GM12865 (cell line): ENCODE measurements at regions not wholly inside any gene's neighbourhood (a gene's known extent, or its start where the extent isn't known, plus 50 kb on each side); places are given as distances from the start of the nearest gene placed in this dataset.

Source experiments
- DNase-seq: peaks from one replicate; pipeline ENCODE4 v3.0.0; 2010; ENCODE audit warnings: low read depth
- H3K4me3 ChIP-seq: 2 replicates; pipeline ENCODE4 v1.5.1; 2011; ENCODE audit warnings: mild to moderate bottlenecking, low read depth, low read length, control low read depth
- TF ChIP-seq, protein P1 (sequence below): IDR thresholded peaks from 2 replicates; pipeline ENCODE4 v1.5.1; 2011; ENCODE audit warnings: low read length, control low read depth, low read depth, inconsistent platforms; ENCODE audit not compliant: insufficient read depth; ENCODE audit errors: missing control alignments

GRCh38 chr7:41879403-41879802, 176.5 kb upstream of the INHBA start:
- no peak for DNase-seq
- TF ChIP-seq, protein P1, sequence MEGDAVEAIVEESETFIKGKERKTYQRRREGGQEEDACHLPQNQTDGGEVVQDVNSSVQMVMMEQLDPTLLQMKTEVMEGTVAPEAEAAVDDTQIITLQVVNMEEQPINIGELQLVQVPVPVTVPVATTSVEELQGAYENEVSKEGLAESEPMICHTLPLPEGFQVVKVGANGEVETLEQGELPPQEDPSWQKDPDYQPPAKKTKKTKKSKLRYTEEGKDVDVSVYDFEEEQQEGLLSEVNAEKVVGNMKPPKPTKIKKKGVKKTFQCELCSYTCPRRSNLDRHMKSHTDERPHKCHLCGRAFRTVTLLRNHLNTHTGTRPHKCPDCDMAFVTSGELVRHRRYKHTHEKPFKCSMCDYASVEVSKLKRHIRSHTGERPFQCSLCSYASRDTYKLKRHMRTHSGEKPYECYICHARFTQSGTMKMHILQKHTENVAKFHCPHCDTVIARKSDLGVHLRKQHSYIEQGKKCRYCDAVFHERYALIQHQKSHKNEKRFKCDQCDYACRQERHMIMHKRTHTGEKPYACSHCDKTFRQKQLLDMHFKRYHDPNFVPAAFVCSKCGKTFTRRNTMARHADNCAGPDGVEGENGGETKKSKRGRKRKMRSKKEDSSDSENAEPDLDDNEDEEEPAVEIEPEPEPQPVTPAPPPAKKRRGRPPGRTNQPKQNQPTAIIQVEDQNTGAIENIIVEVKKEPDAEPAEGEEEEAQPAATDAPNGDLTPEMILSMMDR = no peak
- no peak overlapping the region for H3K4me3 ChIP-seq

DNA sequence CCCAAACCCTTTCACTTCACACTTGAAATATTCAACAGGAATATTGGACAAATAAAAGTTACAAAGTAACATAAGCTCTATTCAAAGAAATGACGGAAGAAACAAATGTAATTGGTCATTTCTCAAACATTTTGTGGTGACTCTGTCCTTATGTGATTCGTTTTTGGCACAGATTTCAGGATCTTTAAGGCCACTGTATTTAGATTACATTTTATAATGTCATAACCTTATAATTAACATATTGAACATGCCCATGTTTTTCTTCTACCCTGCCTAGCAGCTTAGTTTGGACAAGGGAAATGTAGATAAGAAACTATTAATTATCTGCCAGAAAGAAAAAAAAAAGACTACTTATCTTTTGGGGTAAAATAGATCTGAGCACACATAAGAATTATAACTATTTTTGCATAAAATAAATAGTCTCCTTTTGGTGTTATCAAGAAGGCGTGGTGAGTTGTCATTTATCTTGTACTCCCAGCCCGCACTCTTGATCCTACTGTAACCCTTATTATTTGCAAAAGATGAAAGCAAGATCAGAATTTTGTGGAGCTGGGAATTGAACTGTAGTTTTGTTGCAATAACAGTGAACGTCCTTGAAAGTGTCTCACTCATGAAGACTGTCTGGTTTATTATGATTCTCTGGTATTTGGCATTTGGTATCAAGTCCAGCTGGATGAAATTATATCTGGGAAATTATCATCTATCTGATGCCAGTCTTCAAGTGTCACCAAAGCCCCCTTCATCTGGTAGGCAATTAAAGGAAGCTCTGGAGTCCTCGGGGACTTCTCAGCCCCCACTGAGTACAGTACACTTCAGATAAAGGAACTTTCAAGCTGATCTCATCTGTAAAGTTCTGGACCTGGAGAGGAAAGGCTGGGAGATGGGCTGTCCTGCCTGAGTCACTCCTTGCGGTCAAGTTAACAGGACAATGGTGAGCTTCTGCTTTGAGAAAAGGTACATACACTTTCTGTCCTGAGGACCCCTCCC, 175.7 kb upstream of the INHBA start:
- no peak for DNase-seq
- no peak overlapping the region for H3K4me3 ChIP-seq
- TF ChIP-seq, protein P1 = no peak

DNA sequence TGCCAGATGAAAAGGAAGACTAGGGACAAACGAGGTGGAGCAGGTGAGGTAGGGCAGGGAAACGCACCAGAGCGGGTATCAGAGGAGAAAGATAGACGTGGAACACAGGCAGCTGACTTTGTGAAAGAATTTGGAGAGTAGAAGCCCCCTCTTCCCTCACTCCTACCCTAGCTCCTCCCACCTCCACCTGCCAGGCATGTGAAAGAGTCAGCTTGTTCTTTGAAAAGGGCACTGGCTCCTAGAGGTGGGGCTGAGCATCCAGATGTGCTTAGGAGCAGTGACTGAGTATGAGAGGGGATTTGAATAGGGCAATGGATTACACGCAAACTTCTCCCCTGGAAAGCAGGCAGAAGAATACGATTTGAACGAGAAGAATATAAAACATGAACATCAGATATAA, 174.2 kb upstream of the INHBA start:
- TF ChIP-seq, protein P1 = no peak
- H3K4me3 ChIP-seq = no peak overlapping the region
- no peak for DNase-seq

DNA sequence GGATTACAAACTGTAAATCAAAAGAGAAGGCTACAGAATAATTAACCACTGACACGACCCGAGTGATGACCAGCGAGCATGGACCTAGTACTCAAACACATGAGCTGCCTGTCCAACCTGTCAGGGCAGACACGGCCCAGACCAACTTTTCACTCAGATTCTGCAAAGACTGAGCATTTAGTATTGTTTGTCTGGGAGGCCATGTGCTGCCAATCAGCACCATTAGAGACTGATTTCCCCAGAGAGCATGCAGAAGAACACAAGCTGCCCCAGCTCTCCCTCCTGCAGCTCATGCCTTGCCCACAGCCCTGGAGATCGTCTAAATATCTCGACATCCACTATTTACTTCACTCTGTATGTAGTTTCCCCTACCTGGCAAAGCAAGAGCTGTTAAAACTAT, 172.6 kb upstream of the INHBA start:
- TF ChIP-seq, protein P1 = no peak
- no peak overlapping the region for H3K4me3 ChIP-seq
- no peak for DNase-seq

GRCh38 chr7:41874201-41874785, 171.4 kb upstream of the INHBA start:
- no peak for DNase-seq
- TF ChIP-seq, protein P1 = no peak

DNA sequence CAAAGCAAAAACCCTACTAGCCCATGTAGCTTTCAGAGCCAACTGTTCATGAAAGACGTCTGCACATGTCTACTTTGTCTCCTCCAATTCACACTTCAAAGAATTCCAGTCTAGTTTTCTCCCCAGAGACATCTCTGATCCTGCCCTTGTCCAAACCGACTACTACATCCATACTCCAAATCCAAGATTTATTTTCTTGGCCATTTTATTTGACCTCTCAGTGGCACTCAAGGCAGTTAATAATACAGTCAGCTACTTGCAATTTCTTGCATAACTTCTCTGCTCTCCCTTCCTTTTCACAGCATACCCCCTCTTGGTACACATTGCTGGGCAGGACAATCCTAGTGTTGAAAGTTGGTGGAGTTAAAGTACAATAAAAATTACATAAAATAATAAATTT, 170.9 kb upstream of the INHBA start:
- no peak overlapping the region for H3K4me3 ChIP-seq
- DNase-seq = no peak
- TF ChIP-seq, protein P1 = no peak

More at GRCh38 chr7:41874201-41874785, 171.4 kb upstream of the INHBA start:
- H3K4me3 ChIP-seq = no peak overlapping the region
